ENCODE measurements at regions not wholly inside any gene's neighbourhood (a gene's known extent, or its start where the extent isn't known, plus 50 kb on each side); places are given as distances from the start of the nearest gene placed in this dataset.
"Not testable (repeated sequence)": the region's sequence is repeated elsewhere in the genome, so short reads cannot be mapped to it uniquely, and the experiment has no call there.

DNA sequence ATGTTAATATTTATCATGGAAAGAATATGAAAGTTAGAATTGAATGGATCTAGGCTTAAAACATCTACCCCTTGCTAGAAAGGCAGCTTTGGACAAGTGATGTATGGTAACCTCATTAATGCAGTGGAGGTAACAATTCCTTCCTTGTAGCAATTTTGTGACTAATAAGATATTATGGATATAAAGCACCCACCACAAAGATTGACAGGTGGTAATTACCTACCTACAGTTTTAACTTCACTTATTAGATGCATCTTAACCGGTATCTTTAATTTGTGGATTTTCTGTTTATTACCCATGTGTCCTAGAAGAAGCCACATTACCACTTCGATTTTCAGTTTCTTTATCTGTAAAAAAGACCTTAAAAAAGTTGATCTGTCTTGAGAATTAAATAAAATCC lies 367.0 kb downstream of the DSC3 start:
- intact Hi-C loops (cut with DNase I; ENCODE audit: low total_unique reads): no loop called here
- WGBS, 2 donors: 80 to 82% methylated on average over 2 of the region's 2 CpGs
- H3K4me3 ChIP-seq (ENCODE audit: low read depth, poor library complexity, severe bottlenecking): no peak overlapping the region
- TF ChIP-seq POLR2A (IDR thresholded peaks at IDR 0.05): no peak
- TF ChIP-seq, protein P1, sequence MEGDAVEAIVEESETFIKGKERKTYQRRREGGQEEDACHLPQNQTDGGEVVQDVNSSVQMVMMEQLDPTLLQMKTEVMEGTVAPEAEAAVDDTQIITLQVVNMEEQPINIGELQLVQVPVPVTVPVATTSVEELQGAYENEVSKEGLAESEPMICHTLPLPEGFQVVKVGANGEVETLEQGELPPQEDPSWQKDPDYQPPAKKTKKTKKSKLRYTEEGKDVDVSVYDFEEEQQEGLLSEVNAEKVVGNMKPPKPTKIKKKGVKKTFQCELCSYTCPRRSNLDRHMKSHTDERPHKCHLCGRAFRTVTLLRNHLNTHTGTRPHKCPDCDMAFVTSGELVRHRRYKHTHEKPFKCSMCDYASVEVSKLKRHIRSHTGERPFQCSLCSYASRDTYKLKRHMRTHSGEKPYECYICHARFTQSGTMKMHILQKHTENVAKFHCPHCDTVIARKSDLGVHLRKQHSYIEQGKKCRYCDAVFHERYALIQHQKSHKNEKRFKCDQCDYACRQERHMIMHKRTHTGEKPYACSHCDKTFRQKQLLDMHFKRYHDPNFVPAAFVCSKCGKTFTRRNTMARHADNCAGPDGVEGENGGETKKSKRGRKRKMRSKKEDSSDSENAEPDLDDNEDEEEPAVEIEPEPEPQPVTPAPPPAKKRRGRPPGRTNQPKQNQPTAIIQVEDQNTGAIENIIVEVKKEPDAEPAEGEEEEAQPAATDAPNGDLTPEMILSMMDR (IDR thresholded peaks at IDR 0.05): no peak
- no peak for DNase-seq (ENCODE audit: low spot score in 2 of 2)

DNA sequence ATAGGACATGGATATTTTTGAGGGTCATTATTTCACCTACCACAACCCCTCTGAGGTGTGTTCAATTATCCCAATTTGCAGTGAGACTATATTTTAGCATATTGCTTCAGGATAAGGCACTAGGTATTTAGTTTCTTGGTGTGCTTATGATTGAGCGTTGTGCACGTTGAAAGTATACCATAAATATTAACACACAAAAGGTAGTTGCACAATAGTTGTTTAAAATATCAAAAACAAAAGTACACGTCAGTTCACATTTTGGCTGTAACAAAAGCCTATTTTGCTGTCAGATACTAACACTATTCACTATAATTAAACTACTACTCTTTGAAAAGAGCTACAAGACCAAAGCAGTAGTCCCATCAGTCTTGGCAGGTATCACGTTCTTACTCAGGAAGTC lies 367.5 kb downstream of the DSC3 start:
- no peak overlapping the region for H3K4me3 ChIP-seq (ENCODE audit: low read depth, poor library complexity, severe bottlenecking)
- WGBS, 2 donors: 79% methylated on average over 4 of the region's 4 CpGs
- intact Hi-C loops (cut with DNase I; ENCODE audit: low total_unique reads): no loop called here
- DNase-seq (ENCODE audit: low spot score in 2 of 2): no peak
- TF ChIP-seq POLR2A (IDR thresholded peaks at IDR 0.05): no peak
- TF ChIP-seq, protein P1 (IDR thresholded peaks at IDR 0.05): no peak

DNA sequence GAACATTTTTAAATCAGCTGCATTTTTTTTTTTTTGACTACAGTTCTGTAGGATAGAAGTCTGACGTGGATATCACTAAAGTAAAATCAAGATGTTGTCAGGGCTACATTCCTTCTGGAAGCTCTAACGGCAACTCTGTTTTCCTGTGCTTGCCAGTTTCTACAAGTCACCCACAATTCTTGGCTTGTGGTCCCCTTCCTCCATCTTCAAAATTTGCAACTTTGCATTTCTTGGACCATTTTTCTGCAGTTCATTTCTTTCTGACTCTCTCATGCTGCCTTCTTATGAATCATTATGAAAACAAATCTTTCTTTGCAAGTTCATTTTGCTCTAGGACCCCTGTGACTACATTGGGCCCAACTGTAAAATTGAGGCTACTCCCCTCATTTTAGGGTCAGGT lies 367.9 kb downstream of the DSC3 start:
- no peak for TF ChIP-seq POLR2A (IDR thresholded peaks at IDR 0.05)
- TF ChIP-seq, protein P1 (IDR thresholded peaks at IDR 0.05): no peak
- 50 to 61% methylated on average over 2 of the region's 2 CpGs for whole genome bisulfite sequencing, 2 donors
- intact Hi-C loops (cut with DNase I; ENCODE audit: low total_unique reads): no loop called here
- DNase-seq (ENCODE audit: low spot score in 2 of 2): no peak
- H3K4me3 ChIP-seq (ENCODE audit: low read depth, poor library complexity, severe bottlenecking): no peak overlapping the region

DNA sequence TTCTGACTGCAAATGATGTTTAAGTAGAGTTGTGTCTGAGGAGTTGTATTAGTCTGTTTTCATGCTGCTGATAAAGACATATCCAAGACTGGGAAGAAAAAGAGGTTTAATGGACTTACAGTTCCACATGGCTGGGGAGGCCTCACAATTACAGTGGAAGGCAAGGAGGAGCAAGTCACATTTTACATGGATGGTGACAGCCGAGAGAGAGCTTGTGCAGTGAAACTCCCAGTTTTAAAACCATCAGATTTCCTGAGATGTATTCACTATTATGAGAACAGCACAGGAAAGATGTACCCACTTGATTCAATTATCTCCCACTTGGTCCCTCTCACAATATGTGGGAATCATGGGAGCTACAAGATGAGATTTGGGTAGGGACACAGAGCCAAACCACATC lies 370.1 kb downstream of the DSC3 start:
- DNase-seq (ENCODE audit: low spot score in 2 of 2): peak in 1 of 2 donors; percentile 29
- 90 to 92% methylated on average over 1 of the region's 1 CpG for WGBS, 2 donors
- H3K4me3 ChIP-seq (ENCODE audit: low read depth, poor library complexity, severe bottlenecking); intact Hi-C loops (cut with DNase I; ENCODE audit: low total_unique reads): not testable (repeated sequence)

DNA sequence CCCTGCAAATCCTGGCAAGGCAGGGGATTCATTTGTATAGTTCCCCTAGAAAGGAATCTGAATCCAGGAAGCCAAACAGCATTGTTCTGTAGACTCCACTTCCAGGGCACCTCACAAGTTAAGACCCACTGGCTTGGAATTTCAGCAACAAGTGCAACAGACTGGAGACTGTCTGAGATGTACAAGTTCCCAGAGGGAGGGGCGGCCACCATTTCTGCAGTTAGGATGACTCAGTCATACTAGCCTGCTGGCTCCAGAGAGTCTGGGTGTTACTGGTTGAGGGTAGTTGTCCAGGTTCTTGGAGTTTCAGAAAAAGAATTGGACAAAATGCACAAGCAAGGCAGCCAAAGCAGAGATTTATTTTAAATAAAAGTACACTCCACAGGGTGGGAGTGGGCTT lies 384.2 kb downstream of the DSC3 start:
- TF ChIP-seq, protein P1 (IDR thresholded peaks at IDR 0.05): no peak
- no peak for TF ChIP-seq POLR2A (IDR thresholded peaks at IDR 0.05)
- DNase-seq (ENCODE audit: low spot score in 2 of 2): no peak
- intact Hi-C loops (cut with DNase I; ENCODE audit: low total_unique reads): no loop called here
- 86 to 100% methylated on average over 1 of the region's 1 CpG for WGBS, 2 donors
- no peak overlapping the region for H3K4me3 ChIP-seq (ENCODE audit: low read depth, poor library complexity, severe bottlenecking)

DNA sequence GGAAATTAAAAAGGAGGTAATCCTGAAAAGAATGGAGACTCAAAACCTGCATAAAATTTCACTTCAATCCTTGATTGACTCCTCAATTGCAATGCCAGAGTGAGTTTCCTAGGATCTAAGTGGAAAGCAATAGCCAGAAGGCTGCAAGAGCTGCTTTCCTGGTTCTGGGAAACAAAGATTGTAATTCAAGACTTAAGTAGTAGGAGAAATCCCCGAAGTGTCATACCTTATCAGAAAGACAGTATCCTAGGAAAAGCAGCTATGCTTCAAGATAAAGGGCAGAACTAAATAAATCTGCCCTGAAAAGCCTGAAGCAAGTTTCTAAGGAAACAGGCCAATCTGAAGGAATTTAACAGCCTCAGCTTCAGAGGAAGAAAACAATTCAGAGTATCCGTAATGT lies 390.2 kb downstream of the DSC3 start:
- DNase-seq (ENCODE audit: low spot score in 2 of 2): no peak
- intact Hi-C loops (cut with DNase I; ENCODE audit: low total_unique reads): no loop called here
- TF ChIP-seq POLR2A (IDR thresholded peaks at IDR 0.05): no peak
- TF ChIP-seq, protein P1 (IDR thresholded peaks at IDR 0.05): no peak
- H3K4me3 ChIP-seq (ENCODE audit: low read depth, poor library complexity, severe bottlenecking): no peak overlapping the region
- 41 to 42% methylated on average over 2 of the region's 2 CpGs for WGBS, 2 donors

All from lower leg skin (tissue), 4 donors.